Neural cell (in vitro differentiated cells): ENCODE measurements at regions not wholly inside any gene's neighbourhood (a gene's known extent, or its start where the extent isn't known, plus 50 kb on each side); places are given as distances from the start of the nearest gene placed in this dataset.

Source experiments
- CTCF ChIP-seq: fragments of 450-650 bp; IDR thresholded peaks from 2 replicates; pipeline ENCODE4 v1.5.1; 2014; ENCODE audit warnings: antibody characterized with exemption, mild to moderate bottlenecking, moderate library complexity; ENCODE audit not compliant: poor library complexity, severe bottlenecking
- POLR2AphosphoS5 ChIP-seq: IDR thresholded peaks from 2 replicates; pipeline ENCODE4 v1.6.1; 2012

- TF ChIP-seq POLR2AphosphoS5: no peak
- no peak for TF ChIP-seq CTCF
Measured at GRCh38 chr17:71883845-71884244, 237.0 kb upstream of the SOX9 start.
